GM12873 (cell line): ENCODE measurements at regions not wholly inside any gene's neighbourhood (a gene's known extent, or its start where the extent isn't known, plus 50 kb on each side); places are given as distances from the start of the nearest gene placed in this dataset.

Experiments
- CTCF ChIP-seq: IDR thresholded peaks from 2 replicates; pipeline ENCODE4 v1.5.1; 2012; ENCODE audit warnings: low read depth, mild to moderate bottlenecking, moderate library complexity, low read length, control low read depth; ENCODE audit not compliant: insufficient read depth; ENCODE audit errors: missing control alignments

GRCh38 chr7:79936281-79936983 lies 198.2 kb upstream of the GNAI1 start:
- no peak for TF ChIP-seq CTCF

DNA sequence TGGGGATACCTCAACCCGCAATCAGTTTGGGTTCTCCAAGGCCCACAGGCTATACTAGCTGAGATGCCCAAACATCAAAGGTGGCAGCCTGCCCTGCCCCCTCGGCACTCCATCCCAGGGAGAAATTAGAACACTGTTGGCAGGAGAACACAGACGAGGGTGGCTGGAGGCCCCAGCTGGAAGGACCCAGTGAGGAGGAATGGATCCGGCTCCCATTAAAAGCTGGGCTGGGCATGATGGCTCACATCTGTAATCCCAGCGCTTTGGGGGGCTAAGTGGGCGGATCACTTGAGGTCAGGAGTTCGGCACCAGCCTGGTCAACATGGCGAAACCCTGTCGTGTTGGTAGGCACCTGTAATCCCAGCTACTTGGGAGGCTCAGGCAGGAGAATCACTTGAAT lies 199.9 kb upstream of the GNAI1 start:
- TF ChIP-seq CTCF: no peak

- no peak for TF ChIP-seq CTCF
These were observed 201.5 kb upstream of the GNAI1 start for GRCh38 chr7:79933144-79933543.

DNA sequence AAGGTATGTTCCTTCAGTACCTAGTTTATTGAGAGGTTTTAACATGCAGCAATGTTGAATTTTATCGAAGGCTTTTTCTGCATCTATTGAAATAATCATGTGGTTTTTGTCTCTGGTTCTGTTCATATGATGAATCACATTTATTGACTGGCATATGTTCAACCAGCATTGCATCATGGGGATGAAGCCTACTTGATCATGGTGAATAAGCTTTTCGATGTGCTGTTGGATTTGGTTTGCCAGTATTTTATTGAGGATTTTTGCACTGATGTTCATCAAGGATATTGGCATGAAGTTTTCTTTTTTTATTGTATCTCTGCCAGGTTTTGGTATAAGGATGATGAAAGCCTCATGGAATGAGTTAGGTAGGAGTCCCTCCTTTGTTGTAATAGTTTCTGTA lies 204.0 kb upstream of the GNAI1 start:
- TF ChIP-seq CTCF: no peak

DNA sequence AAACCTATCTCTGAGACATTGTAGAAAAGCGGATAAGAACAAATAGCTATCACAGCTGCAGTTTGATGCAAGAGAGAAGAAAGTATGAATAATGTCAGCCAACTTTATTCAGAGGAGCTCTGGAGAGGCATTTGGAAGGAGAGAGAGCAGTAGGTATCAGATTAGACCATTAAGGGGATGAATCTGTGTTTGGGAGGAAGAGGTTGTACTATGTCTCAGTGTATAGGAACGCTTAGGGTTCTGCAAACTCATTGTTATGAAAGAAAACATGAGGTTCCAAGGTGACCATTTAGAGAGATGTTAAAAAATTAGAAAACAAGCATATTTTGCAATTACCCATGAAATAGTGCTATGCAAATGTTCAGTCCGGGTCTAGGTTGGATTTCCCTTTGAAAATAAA lies 207.5 kb upstream of the GNAI1 start:
- no peak for TF ChIP-seq CTCF

GRCh38 chr7:79923953-79924352 lies 210.7 kb upstream of the GNAI1 start:
- TF ChIP-seq CTCF: no peak

GRCh38 chr7:79922894-79923293 lies 211.7 kb upstream of the GNAI1 start:
- no peak for TF ChIP-seq CTCF
